VCaP (cell line): ENCODE measurements at regions not wholly inside any gene's neighbourhood (a gene's known extent, or its start where the extent isn't known, plus 50 kb on each side); places are given as distances from the start of the nearest gene placed in this dataset.

ENCODE experiments used
- H3K27ac ChIP-seq: fragments of 450-650 bp; 2 replicates; pipeline ENCODE4 v1.5.1; 2017
- CTCF ChIP-seq: fragments of 450-650 bp; conservative IDR thresholded peaks from 2 replicates; pipeline ENCODE4 v1.5.1; 2017; ENCODE audit warnings: mild to moderate bottlenecking, moderate library complexity

GRCh38 chr1:101136739-101137138 lies 100.1 kb upstream of the S1PR1 start:
- H3K27ac ChIP-seq: no peak overlapping the region
- no peak for TF ChIP-seq CTCF

DNA sequence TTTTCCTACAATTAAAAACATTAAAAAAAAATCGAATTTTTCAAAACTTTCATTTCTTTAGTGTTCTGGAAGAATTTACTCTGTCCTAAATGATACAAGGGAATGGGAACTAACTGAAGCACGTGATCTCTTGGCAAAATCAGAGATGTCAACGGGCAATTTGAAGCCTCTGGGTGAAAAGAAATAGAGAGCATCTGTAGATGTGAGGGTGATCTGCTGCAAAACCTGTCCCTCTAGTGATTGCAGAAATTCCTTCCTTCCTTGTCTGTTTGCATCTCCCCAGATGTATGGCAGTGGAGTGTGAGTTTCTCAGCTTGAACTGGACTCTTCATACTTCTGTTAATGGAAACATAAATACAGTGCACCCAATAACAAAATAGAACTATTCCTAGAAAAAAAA lies 100.5 kb upstream of the S1PR1 start:
- no peak for TF ChIP-seq CTCF
- no peak overlapping the region for H3K27ac ChIP-seq

DNA sequence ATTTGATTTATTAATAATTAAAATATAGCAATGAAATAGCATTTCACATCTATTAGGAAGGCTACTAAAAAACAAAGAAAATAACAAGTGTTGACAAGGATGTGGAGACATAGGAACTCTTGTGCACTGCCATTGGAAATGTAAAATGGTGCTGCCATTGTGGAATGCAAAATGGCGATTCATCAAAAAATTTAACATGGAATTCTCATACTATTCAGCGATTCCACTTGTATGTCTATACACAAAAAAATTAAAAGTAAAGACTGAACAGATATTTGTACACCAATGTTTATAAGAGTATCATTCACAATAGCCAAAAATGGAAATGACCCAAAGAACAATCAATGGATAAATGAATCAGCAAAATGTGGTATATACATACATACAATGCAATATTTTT lies 101.3 kb upstream of the S1PR1 start:
- no peak overlapping the region for H3K27ac ChIP-seq
- TF ChIP-seq CTCF: no peak

DNA sequence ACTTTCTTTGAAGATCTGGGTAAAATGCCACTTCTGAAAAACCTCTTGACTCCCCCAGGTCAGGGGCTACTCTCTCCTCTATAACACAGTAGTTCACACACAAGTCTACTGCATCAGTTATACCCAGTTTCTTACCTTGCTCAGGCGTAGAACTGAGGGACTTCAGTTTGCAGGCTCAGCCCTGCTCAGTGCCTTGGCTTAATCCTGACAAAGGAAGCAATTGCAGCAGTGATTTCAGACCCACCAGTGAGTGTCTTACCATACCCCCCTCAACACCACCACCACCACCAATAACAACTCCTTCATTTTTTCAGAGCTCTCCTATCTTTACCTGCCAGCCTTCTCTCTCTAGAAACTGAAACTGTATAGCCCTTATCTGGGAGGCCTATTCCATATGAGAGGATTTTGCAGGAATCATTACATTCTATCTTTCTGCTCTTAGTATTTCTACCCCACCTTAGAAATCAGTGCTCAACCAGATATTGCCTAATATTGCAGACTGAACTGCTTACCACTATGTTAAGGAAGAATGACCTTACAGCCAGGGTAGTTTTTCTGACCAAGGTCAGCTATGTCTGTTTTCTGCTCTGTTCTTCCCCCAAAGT lies 105.5 kb upstream of the S1PR1 start:
- no peak for TF ChIP-seq CTCF
- no peak overlapping the region for H3K27ac ChIP-seq

- no peak overlapping the region for H3K27ac ChIP-seq
- TF ChIP-seq CTCF: no peak
Observed at GRCh38 chr1:101130673-101131072, 105.1 kb upstream of the DPH5 start.

GRCh38 chr1:101128846-101129245 lies 103.3 kb upstream of the DPH5 start:
- no peak for TF ChIP-seq CTCF
- no peak overlapping the region for H3K27ac ChIP-seq

DNA sequence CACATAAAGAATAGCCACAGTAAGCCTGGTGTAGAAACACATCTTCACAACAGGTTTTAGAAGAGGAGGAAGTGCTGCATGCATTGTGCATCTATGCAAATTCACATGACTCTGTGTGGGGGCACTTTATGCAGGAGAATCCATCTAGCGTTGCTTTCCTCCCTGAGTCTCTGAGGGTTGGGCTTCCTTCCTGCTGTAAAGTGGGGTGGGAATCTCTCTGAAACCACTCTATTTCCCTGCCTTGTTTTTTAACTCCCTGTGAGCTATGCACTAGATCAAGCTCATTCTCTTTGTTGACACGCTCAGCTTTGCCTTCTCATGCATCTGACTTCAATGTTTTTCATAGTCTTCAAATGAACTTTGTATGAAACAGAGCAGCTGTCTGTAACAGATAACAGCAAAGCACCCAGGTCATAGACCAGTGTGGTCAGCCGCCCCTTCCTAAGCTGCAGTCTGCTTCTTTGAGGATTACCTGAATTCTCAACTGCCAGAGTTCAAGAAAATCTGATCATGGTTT lies 102.7 kb upstream of the DPH5 start:
- no peak overlapping the region for H3K27ac ChIP-seq
- TF ChIP-seq CTCF: no peak
